ENCODE measurements at regions not wholly inside any gene's neighbourhood (a gene's known extent, or its start where the extent isn't known, plus 50 kb on each side); places are given as distances from the start of the nearest gene placed in this dataset.

GRCh38 chr6:166045173-166045859 lies 122.3 kb downstream of the TBXT start:
- WGBS, 10 experiments = 0 to 95% (median 75%) methylated on average over 1 to 3 of the region's 3 CpGs; no CpG with 5 or more reads in 3 of the 10 experiments
- no peak for ATAC-seq (replicated peaks in 6 of 8)
- in situ Hi-C loops (cut with MboI; ENCODE audit: low pct_unique_long_range_greater_than_20kb in 2 of 9, low sequenced_read_pairs in 9 of 9, unreplicated experiment in 9 of 9) = no loop called here
- no peak overlapping the region for H3K27ac ChIP-seq
- H3K4me1 ChIP-seq (replicated peaks in 1 of 2) = peaks cover 10 to 13% of the 10 kb centered on the region in 2 donors
- no peak overlapping the region for H3K4me3 ChIP-seq

DNA sequence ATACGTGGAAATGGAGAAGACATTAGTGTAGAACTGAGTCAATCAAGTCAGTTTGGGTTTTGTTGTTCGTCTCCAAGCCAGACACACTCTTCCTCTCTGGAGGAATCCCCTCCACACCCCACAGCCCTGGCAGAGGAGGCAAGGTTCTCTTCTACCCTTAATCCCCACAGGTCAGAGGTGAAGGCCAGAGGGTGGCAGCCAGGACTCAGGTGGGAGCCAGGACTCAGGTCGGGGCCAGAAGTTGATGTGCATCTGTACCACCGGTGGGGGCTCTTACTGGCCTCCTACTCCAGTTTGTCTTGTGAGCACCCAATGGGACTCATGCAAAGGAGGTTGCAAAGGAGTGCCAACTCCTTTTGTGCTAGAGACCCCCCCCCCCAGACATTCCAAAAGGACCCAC lies 126.4 kb downstream of the TBXT start:
- Histone ChIP-seq H3K4me1 (replicated peaks in 1 of 2) (peaks cover 9 to 10% of the 10 kb centered on the region in 2 donors), H3K27ac (no peak overlapping the region), H3K4me3 (no peak overlapping the region)
- WGBS, 10 experiments = 10 to 86% (median 43%) methylated on average over 1 to 4 of the region's 4 CpGs; no CpG with 5 or more reads in 3 of the 10 experiments
- no peak for ATAC-seq (replicated peaks in 6 of 8)
- in situ Hi-C loops (cut with MboI; ENCODE audit: low pct_unique_long_range_greater_than_20kb in 2 of 9, low sequenced_read_pairs in 9 of 9, unreplicated experiment in 9 of 9) = no loop called here

GRCh38 chr6:166040292-166040691 lies 127.4 kb downstream of the TBXT start:
- no peak for ATAC-seq (replicated peaks in 6 of 8)
- no peak overlapping the region for H3K27ac ChIP-seq
- no peaks in the 10 kb centered on the region for H3K4me1 ChIP-seq (replicated peaks in 1 of 2)
- no peak overlapping the region for H3K4me3 ChIP-seq
- in situ Hi-C loops (cut with MboI; ENCODE audit: low pct_unique_long_range_greater_than_20kb in 2 of 9, low sequenced_read_pairs in 9 of 9, unreplicated experiment in 9 of 9) = no loop called here
- 0 to 84% (median 39%) methylated on average over 2 to 4 of the region's 4 CpGs; no CpG with 5 or more reads in 2 of the 10 experiments for WGBS, 10 experiments

- WGBS, 10 experiments = 26 to 88% (median 47%) methylated on average over 3 to 7 of the region's 7 CpGs
- peak in 4 of 8 experiments; percentile 11 to 47 (median 25) for ATAC-seq (replicated peaks in 6 of 8)
- Histone ChIP-seq H3K4me3 (no peak overlapping the region), H3K4me1 (replicated peaks in 1 of 2) (no peaks in the 10 kb centered on the region), H3K27ac (peak overlapping the region in 1 of 2 donors; percentile 55)
- in situ Hi-C loops (cut with MboI; ENCODE audit: low pct_unique_long_range_greater_than_20kb in 2 of 9, low sequenced_read_pairs in 9 of 9, unreplicated experiment in 9 of 9) = no loop called here
Measured at GRCh38 chr6:166036316-166037095, 131.1 kb downstream of the TBXT start.

DNA sequence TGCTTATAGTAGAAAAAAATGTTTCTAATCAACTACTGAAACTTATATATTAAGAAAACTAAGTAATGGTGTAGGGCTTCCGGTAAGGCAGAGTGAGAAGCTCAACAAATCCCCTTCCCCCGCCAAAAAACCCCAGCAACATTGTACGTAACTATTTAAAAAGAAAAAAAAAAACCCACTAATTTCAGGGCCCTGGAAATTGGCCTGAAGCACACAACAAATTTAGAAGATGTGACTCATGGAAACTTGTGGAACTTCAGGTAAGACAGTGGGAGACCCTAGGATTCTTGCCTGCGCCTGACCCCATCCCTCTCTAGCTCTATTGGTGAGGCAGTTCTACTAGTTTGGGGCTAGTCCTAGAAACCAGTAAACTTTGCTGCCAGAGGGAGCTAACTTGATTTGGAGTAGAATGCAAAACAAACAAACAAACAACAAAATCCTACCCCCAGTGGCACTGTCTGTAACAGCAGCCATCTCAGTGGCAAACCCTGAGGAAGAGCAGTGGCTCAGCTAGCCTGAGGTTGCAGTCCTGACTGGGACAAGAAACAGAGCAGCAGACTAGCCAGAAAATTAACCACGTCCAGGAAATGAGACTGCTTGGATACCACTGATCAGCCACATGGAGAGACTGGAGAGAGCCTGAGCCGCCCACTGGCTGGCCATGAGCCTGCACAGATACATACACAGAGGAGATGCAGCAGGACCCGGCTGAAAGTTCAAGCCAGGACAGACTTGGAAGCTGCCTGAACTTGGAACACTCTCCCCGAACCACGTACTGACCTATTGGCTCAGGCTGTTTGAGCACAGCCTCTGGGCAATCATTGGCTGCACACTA lies 135.1 kb downstream of the TBXT start:
- no peak overlapping the region for H3K27ac ChIP-seq
- in situ Hi-C loops (cut with MboI; ENCODE audit: low pct_unique_long_range_greater_than_20kb in 2 of 9, low sequenced_read_pairs in 9 of 9, unreplicated experiment in 9 of 9) = no loop called here
- 44 to 90% (median 83%) methylated on average over 2 to 8 of the region's 9 CpGs for WGBS, 10 experiments
- H3K4me3 ChIP-seq = no peak overlapping the region
- peaks cover 0 to 8% of the 10 kb centered on the region in 2 donors for H3K4me1 ChIP-seq (replicated peaks in 1 of 2)
- peak in 5 of 8 experiments; percentile 27 to 69 (median 42) for ATAC-seq (replicated peaks in 6 of 8)

- no peak overlapping the region for H3K4me3 ChIP-seq
- 10 to 100% (median 73%) methylated on average over 1 of the region's 1 CpG; no CpG with 5 or more reads in 2 of the 10 experiments for WGBS, 10 experiments
- no peak overlapping the region for H3K27ac ChIP-seq
- no peak for ATAC-seq (replicated peaks in 6 of 8)
- in situ Hi-C loops (cut with MboI; ENCODE audit: low pct_unique_long_range_greater_than_20kb in 2 of 9, low sequenced_read_pairs in 9 of 9, unreplicated experiment in 9 of 9) = no loop called here
- peaks cover 0 to 8% of the 10 kb centered on the region in 2 donors for H3K4me1 ChIP-seq (replicated peaks in 1 of 2)
Measured at GRCh38 chr6:166031275-166031674, 136.4 kb downstream of the TBXT start.

- peak in 3 of 8 experiments; percentile 21 to 29 (median 27) for ATAC-seq (replicated peaks in 6 of 8)
- Histone ChIP-seq H3K27ac (no peak overlapping the region), H3K4me1 (replicated peaks in 1 of 2) (peaks cover 0 to 8% of the 10 kb centered on the region in 2 donors), H3K4me3 (no peak overlapping the region)
- in situ Hi-C loops (cut with MboI; ENCODE audit: low pct_unique_long_range_greater_than_20kb in 2 of 9, low sequenced_read_pairs in 9 of 9, unreplicated experiment in 9 of 9) = no loop called here
- WGBS, 10 experiments = 0 to 93% (median 56%) methylated on average over 1 to 3 of the region's 3 CpGs; no CpG with 5 or more reads in 3 of the 10 experiments
Measured at GRCh38 chr6:166029506-166029905, 138.1 kb downstream of the TBXT start.

DNA sequence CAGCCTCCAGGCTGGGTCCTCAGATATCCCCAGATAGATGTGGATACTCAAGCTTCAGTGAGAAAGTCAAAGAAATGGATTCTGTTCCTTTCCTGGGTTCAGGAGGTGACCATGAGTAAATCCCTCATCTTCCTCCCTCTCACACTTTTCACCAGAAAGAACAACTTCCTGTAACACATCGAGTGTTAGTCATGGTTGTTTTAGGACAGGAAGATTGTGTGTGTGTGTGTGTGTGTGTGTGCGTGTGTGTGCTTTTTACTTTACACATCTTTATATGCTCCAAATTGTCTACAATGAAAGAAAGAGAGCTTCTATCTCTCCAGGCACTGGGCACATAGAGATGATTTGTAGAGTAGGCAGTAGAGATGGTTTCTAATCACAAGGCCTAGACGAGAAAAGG lies 139.9 kb downstream of the TBXT start:
- H3K4me1 ChIP-seq (replicated peaks in 1 of 2) = peaks cover 0 to 8% of the 10 kb centered on the region in 2 donors
- ATAC-seq (replicated peaks in 6 of 8) = no peak
- no peak overlapping the region for H3K4me3 ChIP-seq
- in situ Hi-C loops (cut with MboI; ENCODE audit: low pct_unique_long_range_greater_than_20kb in 2 of 9, low sequenced_read_pairs in 9 of 9, unreplicated experiment in 9 of 9) = no loop called here
- H3K27ac ChIP-seq = no peak overlapping the region
- 34 to 100% (median 64%) methylated on average over 1 to 3 of the region's 3 CpGs; no CpG with 5 or more reads in 4 of the 10 experiments for WGBS, 10 experiments

- in situ Hi-C loops (cut with MboI; ENCODE audit: low pct_unique_long_range_greater_than_20kb in 2 of 9, low sequenced_read_pairs in 9 of 9, unreplicated experiment in 9 of 9) = no loop called here
- Histone ChIP-seq H3K27ac (no peak overlapping the region), H3K4me1 (replicated peaks in 1 of 2) (peaks cover 0 to 8% of the 10 kb centered on the region in 2 donors), H3K4me3 (no peak overlapping the region)
- ATAC-seq (replicated peaks in 6 of 8) = no peak
- 7 to 100% (median 60%) methylated on average over 1 to 6 of the region's 8 CpGs; no CpG with 5 or more reads in 3 of the 10 experiments for WGBS, 10 experiments
Measured at GRCh38 chr6:166026586-166027126, 141.0 kb downstream of the TBXT start.

- no peak overlapping the region for H3K27ac ChIP-seq
- ATAC-seq (replicated peaks in 6 of 8) = no peak
- 14 to 100% (median 85%) methylated on average over 1 to 7 of the region's 8 CpGs; no CpG with 5 or more reads in 1 of the 10 experiments for WGBS, 10 experiments
- H3K4me3 ChIP-seq = no peak overlapping the region
- in situ Hi-C loops (cut with MboI; ENCODE audit: low pct_unique_long_range_greater_than_20kb in 2 of 9, low sequenced_read_pairs in 9 of 9, unreplicated experiment in 9 of 9) = no loop called here
- H3K4me1 ChIP-seq (replicated peaks in 1 of 2) = peaks cover 0 to 6% of the 10 kb centered on the region in 2 donors
Measured at GRCh38 chr6:166025149-166025898, 142.3 kb downstream of the TBXT start.

- in situ Hi-C loops (cut with MboI; ENCODE audit: low pct_unique_long_range_greater_than_20kb in 2 of 9, low sequenced_read_pairs in 9 of 9, unreplicated experiment in 9 of 9) = no loop called here
- WGBS, 10 experiments = 66 to 100% (median 96%) methylated on average over 1 to 6 of the region's 8 CpGs; no CpG with 5 or more reads in 4 of the 10 experiments
- no peaks in the 10 kb centered on the region for H3K4me1 ChIP-seq (replicated peaks in 1 of 2)
- no peak overlapping the region for H3K4me3 ChIP-seq
- ATAC-seq (replicated peaks in 6 of 8) = no peak
- no peak overlapping the region for H3K27ac ChIP-seq
Measured at GRCh38 chr6:166024252-166024651, 143.4 kb downstream of the TBXT start.
